ENCODE measurements at regions not wholly inside any gene's neighbourhood (a gene's known extent, or its start where the extent isn't known, plus 50 kb on each side); places are given as distances from the start of the nearest gene placed in this dataset.

GRCh38 chr16:13718748-13719147, 201.2 kb upstream of the ERCC4 start:
- TF ChIP-seq, protein P1, sequence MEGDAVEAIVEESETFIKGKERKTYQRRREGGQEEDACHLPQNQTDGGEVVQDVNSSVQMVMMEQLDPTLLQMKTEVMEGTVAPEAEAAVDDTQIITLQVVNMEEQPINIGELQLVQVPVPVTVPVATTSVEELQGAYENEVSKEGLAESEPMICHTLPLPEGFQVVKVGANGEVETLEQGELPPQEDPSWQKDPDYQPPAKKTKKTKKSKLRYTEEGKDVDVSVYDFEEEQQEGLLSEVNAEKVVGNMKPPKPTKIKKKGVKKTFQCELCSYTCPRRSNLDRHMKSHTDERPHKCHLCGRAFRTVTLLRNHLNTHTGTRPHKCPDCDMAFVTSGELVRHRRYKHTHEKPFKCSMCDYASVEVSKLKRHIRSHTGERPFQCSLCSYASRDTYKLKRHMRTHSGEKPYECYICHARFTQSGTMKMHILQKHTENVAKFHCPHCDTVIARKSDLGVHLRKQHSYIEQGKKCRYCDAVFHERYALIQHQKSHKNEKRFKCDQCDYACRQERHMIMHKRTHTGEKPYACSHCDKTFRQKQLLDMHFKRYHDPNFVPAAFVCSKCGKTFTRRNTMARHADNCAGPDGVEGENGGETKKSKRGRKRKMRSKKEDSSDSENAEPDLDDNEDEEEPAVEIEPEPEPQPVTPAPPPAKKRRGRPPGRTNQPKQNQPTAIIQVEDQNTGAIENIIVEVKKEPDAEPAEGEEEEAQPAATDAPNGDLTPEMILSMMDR (IDR thresholded peaks at IDR 0.05; ENCODE audit: poor library complexity), result no peak
- TF ChIP-seq EZH2phosphoT487 (IDR thresholded peaks at IDR 0.05; ENCODE audit: low read depth, severe bottlenecking, unreplicated experiment) (no peak), EZH2 (IDR thresholded peaks at IDR 0.05; ENCODE audit: borderline replicate concordance) (no peak)

Measured in hepatocyte (in vitro differentiated cells).